GM23338 (cell line): ENCODE measurements at regions not wholly inside any gene's neighbourhood (a gene's known extent, or its start where the extent isn't known, plus 50 kb on each side); places are given as distances from the start of the nearest gene placed in this dataset.

Experiments
- ATAC-seq: fragments of 200-7000 bp; cut with Tn5 transposase; 3 replicates; pipeline ENCODE4 v1.9.1; 2020
- DNase-seq: peaks from one replicate; pipeline ENCODE4 v3.0.0-alpha.2; 2015; ENCODE audit warnings: low spot score
- H2AFZ ChIP-seq: fragments of 200-600 bp; sonication (generic); 2 replicates; pipeline ENCODE4 v1.8.0; 2016; ENCODE audit warnings: antibody characterized with exemption, mild to moderate bottlenecking, moderate library complexity
- H3F3A ChIP-seq: fragments of 200-600 bp; sonication (generic); replicated peaks from 2 replicates; pipeline ENCODE4 v1.8.0; 2017; ENCODE audit warnings: antibody characterized with exemption, mixed run types, low read depth
- H3K27ac ChIP-seq: fragments of 200-600 bp; sonication (generic); 2 replicates; pipeline ENCODE4 v1.6.1; 2016; ENCODE audit warnings: low read depth
- H3K27me3 ChIP-seq: fragments of 200-600 bp; sonication (generic); 2 replicates; pipeline ENCODE4 v1.8.0; 2016; ENCODE audit warnings: mild to moderate bottlenecking, mixed run types, moderate library complexity; ENCODE audit not compliant: insufficient read depth
- H3K36me3 ChIP-seq: fragments of 200-600 bp; sonication (generic); 2 replicates; pipeline ENCODE4 v1.8.0; 2016; ENCODE audit warnings: mild to moderate bottlenecking; ENCODE audit not compliant: insufficient read depth
- H3K4me1 ChIP-seq: fragments of 200-600 bp; sonication (generic); 2 replicates; pipeline ENCODE4 v1.8.0; 2016; ENCODE audit warnings: mild to moderate bottlenecking, moderate library complexity; ENCODE audit not compliant: insufficient read depth
- H3K4me2 ChIP-seq: fragments of 200-600 bp; sonication (generic); 2 replicates; pipeline ENCODE4 v1.7.1; 2017; ENCODE audit warnings: mixed run types
- H3K4me3 ChIP-seq: fragments of 200-600 bp; sonication (generic); 2 replicates; pipeline ENCODE4 v1.6.1; 2016; ENCODE audit warnings: mixed run types
- H3K79me2 ChIP-seq: fragments of 200-600 bp; sonication (generic); replicated peaks from 2 replicates; pipeline ENCODE4 v1.8.0; 2017; ENCODE audit warnings: mild to moderate bottlenecking; ENCODE audit not compliant: insufficient read depth
- H3K9me2 ChIP-seq: fragments of 200-600 bp; sonication (generic); 2 replicates; pipeline ENCODE4 v1.8.0; 2017; ENCODE audit not compliant: insufficient read depth
- H4K20me1 ChIP-seq: fragments of 200-600 bp; sonication (generic); replicated peaks from 2 replicates; pipeline ENCODE4 v1.8.0; 2017; ENCODE audit warnings: mild to moderate bottlenecking; ENCODE audit not compliant: insufficient read depth
- H3K27ac Mint-ChIP-seq: 2 replicates; pipeline ENCODE4 v1.8.0; 2020; ENCODE audit warnings: inconsistent platforms, mild to moderate bottlenecking, moderate library complexity, mixed read lengths
- H3K27me3 Mint-ChIP-seq: 3 replicates; pipeline ENCODE4 v1.8.0; 2022; ENCODE audit warnings: low read depth, mild to moderate bottlenecking, moderate library complexity, mixed read lengths, inconsistent platforms; ENCODE audit not compliant: insufficient read depth, poor library complexity
- H3K36me3 Mint-ChIP-seq: 3 replicates; pipeline ENCODE4 v1.8.0; 2021; ENCODE audit warnings: low read depth, mild to moderate bottlenecking, inconsistent platforms, moderate library complexity, mixed read lengths
- H3K4me1 Mint-ChIP-seq: 3 replicates; pipeline ENCODE4 v1.8.0; 2020; ENCODE audit warnings: mild to moderate bottlenecking, inconsistent platforms, mixed read lengths
- H3K4me3 Mint-ChIP-seq: 3 replicates; pipeline ENCODE4 v1.8.0; 2021; ENCODE audit warnings: moderate library complexity, mild to moderate bottlenecking, inconsistent platforms, mixed read lengths
- H3K9me3 Mint-ChIP-seq: 3 replicates; pipeline ENCODE4 v1.8.0; 2020; ENCODE audit warnings: moderate library complexity, mild to moderate bottlenecking, inconsistent platforms, mixed read lengths
- ETS1 ChIP-seq: IDR thresholded peaks from 2 replicates; pipeline ENCODE4 v1.6.1; 2016; ENCODE audit warnings: antibody characterized with exemption
- EZH2 ChIP-seq: fragments of 200-600 bp; sonication (generic); IDR thresholded peaks from one replicate; pipeline ENCODE4 v1.8.0; 2017; ENCODE audit warnings: antibody characterized with exemption, mild to moderate bottlenecking, low read depth; ENCODE audit not compliant: unreplicated experiment
- JUNB ChIP-seq: IDR thresholded peaks from one replicate; pipeline ENCODE4 v1.6.1; 2016; ENCODE audit warnings: antibody characterized with exemption; ENCODE audit not compliant: unreplicated experiment
- REST ChIP-seq: IDR thresholded peaks from one replicate; pipeline ENCODE4 v1.6.1; 2018; ENCODE audit warnings: antibody characterized with exemption; ENCODE audit not compliant: unreplicated experiment
- STAT1 ChIP-seq: IDR thresholded peaks from one replicate; pipeline ENCODE4 v1.6.1; 2016; ENCODE audit warnings: antibody characterized with exemption; ENCODE audit not compliant: unreplicated experiment
- ZNF114 ChIP-seq: fragments of 250-450 bp; sonication (Bioruptor Pico); IDR thresholded peaks from 2 replicates; pipeline ENCODE4 v1.5.0; 2020; ENCODE audit warnings: mild to moderate bottlenecking, moderate library complexity
- ZNF462 ChIP-seq: fragments of 250-450 bp; sonication (Bioruptor Pico); IDR thresholded peaks from 2 replicates; pipeline ENCODE4 v1.5.0; 2020; ENCODE audit warnings: mild to moderate bottlenecking, moderate library complexity

- no peak for ATAC-seq
- Mint-ChIP-seq H3K36me3 (no peaks in the 10 kb centered on the region), H3K9me3 (no peaks in the 10 kb centered on the region; the same call in 2 of the 3 replicates), H3K27me3 (peaks cover 8% of the 10 kb centered on the region), H3K4me1 (peaks cover 3% of the 10 kb centered on the region; the same call in 2 of the 3 replicates), H3K4me3 (no peak overlapping the region), H3K27ac (no peak overlapping the region)
- no peaks in the 10 kb centered on the region for H3K4me1 ChIP-seq
- no peak for TF ChIP-seq JUNB
- TF ChIP-seq STAT1 = no peak
- H3K4me3 ChIP-seq = no peak overlapping the region
- H4K20me1 ChIP-seq = no peaks in the 10 kb centered on the region
- H3K27ac ChIP-seq = no peak overlapping the region
- no peaks in the 10 kb centered on the region for H3F3A ChIP-seq
- H3K9me2 ChIP-seq = no peaks in the 10 kb centered on the region
- DNase-seq = no peak
- no peak overlapping the region for H2AFZ ChIP-seq
- H3K27me3 ChIP-seq = no peaks in the 10 kb centered on the region
- H3K4me2 ChIP-seq = no peak overlapping the region
- no peaks in the 10 kb centered on the region for H3K36me3 ChIP-seq
- no peaks in the 10 kb centered on the region for H3K79me2 ChIP-seq
Observed at GRCh38 chr16:86121374-86122010, 222.5 kb downstream of the IRF8 start.

GRCh38 chr16:86122681-86123342 is 223.8 kb downstream of the IRF8 start:
- ATAC-seq = peak; percentile 88
- Histone ChIP-seq H3K27ac (no peak overlapping the region), H3K9me2 (no peaks in the 10 kb centered on the region), H4K20me1 (no peaks in the 10 kb centered on the region), H3K4me2 (0 out of 2 replicates have a peak overlapping the region, but pooled peaks have one; percentile 14), H3K4me3 (no peak overlapping the region), H2AFZ (peak overlapping the region; percentile 78; the same call in 1 of the 2 replicates), H3K36me3 (no peaks in the 10 kb centered on the region), H3K27me3 (no peaks in the 10 kb centered on the region), H3K79me2 (no peaks in the 10 kb centered on the region), H3K4me1 (no peaks in the 10 kb centered on the region), H3F3A (no peaks in the 10 kb centered on the region)
- Mint-ChIP-seq H3K9me3 (no peaks in the 10 kb centered on the region; the same call in 2 of the 3 replicates), H3K4me1 (peaks cover 3% of the 10 kb centered on the region; the same call in 2 of the 3 replicates), H3K27me3 (peaks cover 6% of the 10 kb centered on the region), H3K4me3 (no peak overlapping the region), H3K36me3 (no peaks in the 10 kb centered on the region), H3K27ac (no peak overlapping the region)
- peak; percentile 53 for DNase-seq
- TF ChIP-seq ZNF462 (CRISPR knock-in tag) (no peak), EZH2 (no peak), ZNF114 (CRISPR knock-in tag) (no peak), REST (no peak), STAT1 (no peak), ETS1 (no peak)
